ENCODE measurements at regions not wholly inside any gene's neighbourhood (a gene's known extent, or its start where the extent isn't known, plus 50 kb on each side); places are given as distances from the start of the nearest gene placed in this dataset.

DNA sequence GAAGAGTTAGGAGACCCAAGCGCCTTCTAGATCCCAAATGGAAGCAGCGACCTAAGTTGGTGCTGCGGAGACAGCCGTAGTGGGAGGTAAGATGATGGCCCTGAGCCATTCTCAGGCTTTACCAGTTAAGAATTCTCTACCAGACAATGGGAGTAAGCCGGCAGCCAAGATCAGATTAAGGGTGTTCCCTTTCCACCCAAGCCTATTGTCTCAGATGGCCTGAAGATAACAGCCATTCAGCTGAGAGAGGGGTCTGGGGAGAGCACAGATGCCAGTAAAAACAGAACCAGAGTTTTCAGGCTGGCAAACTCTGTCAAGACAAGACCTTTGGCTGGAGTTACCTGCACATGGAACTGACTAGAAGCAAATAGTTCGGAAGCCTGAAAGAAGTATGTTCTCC lies 191.7 kb upstream of the HAAO start:
- Histone ChIP-seq H3K4me2 (ENCODE audit: control insufficient read depth, extremely low read depth, insufficient read depth, low read depth, low read length) (no peak overlapping the region), H3K9me1 (ENCODE audit: control insufficient read depth, extremely low read depth, insufficient read depth, low read length) (no peaks in the 10 kb centered on the region), H3K4me1 (ENCODE audit: control insufficient read depth, extremely low read depth, insufficient read depth, low read length) (peaks cover 13% of the 10 kb centered on the region), H3K9me3 (ENCODE audit: control insufficient read depth, low read depth, low read length) (no peaks in the 10 kb centered on the region), H2AFZ (ENCODE audit: control insufficient read depth, low read length) (no peak overlapping the region), H3K36me3 (ENCODE audit: control insufficient read depth in 2 of 2, extremely low read depth in 1 of 2, insufficient read depth in 2 of 2, low read length in 2 of 2) (no peaks in the 10 kb centered on the region), H4K20me1 (ENCODE audit: control insufficient read depth, extremely low read depth, insufficient read depth, low read length) (no peaks in the 10 kb centered on the region), H3K9ac (ENCODE audit: control insufficient read depth, extremely low read depth, insufficient read depth, low read length) (no peak overlapping the region), H3K4me3 (ENCODE audit: control insufficient read depth in 2 of 3, extremely low read depth in 1 of 3, insufficient read depth in 2 of 3, low read depth in 1 of 3, low read length in 3 of 3) (no peak overlapping the region), H3K27me3 (ENCODE audit: control insufficient read depth, extremely low read depth, insufficient read depth, low read length) (no peaks in the 10 kb centered on the region), H3K79me2 (ENCODE audit: control insufficient read depth, insufficient read depth, low read length) (no peaks in the 10 kb centered on the region), H3K27ac (ENCODE audit: control insufficient read depth, insufficient read depth, low read length) (no peak overlapping the region)
- no peak for FAIRE-seq
- no peak for DNase-seq (ENCODE audit: low read depth, low spot score)
- TF ChIP-seq CTCF (optimal IDR thresholded peaks at IDR 0.05 in 1 of 3, IDR thresholded peaks at IDR 0.05 in 1 of 3, conservative IDR thresholded peaks at IDR 0.05 in 1 of 3; ENCODE audit: extremely low read depth in 1 of 3, insufficient read depth in 2 of 3, low read length in 3 of 3) (no peak), EZH2 (IDR thresholded peaks at IDR 0.05; ENCODE audit: low read length) (no peak)
- dilution Hi-C loops (cut with MboI; ENCODE audit: extremely low pct_ligation_motif_present, low sequenced_read_pairs): no loop called here

GRCh38 chr2:42980764-42981416 lies 188.5 kb upstream of the HAAO start:
- no peak for FAIRE-seq

More at GRCh38 chr2:42980764-42981416, 188.5 kb upstream of the HAAO start:
- Histone ChIP-seq H3K36me3 (ENCODE audit: control insufficient read depth in 2 of 2, extremely low read depth in 1 of 2, insufficient read depth in 2 of 2, low read length in 2 of 2) (no peaks in the 10 kb centered on the region), H3K27ac (ENCODE audit: control insufficient read depth, insufficient read depth, low read length) (no peak overlapping the region), H3K4me1 (ENCODE audit: control insufficient read depth, extremely low read depth, insufficient read depth, low read length) (peaks cover 6% of the 10 kb centered on the region), H3K9me3 (ENCODE audit: control insufficient read depth, low read depth, low read length) (no peaks in the 10 kb centered on the region), H4K20me1 (ENCODE audit: control insufficient read depth, extremely low read depth, insufficient read depth, low read length) (no peaks in the 10 kb centered on the region), H3K4me2 (ENCODE audit: control insufficient read depth, extremely low read depth, insufficient read depth, low read depth, low read length) (no peak overlapping the region), H3K79me2 (ENCODE audit: control insufficient read depth, insufficient read depth, low read length) (no peaks in the 10 kb centered on the region), H3K27me3 (ENCODE audit: control insufficient read depth, extremely low read depth, insufficient read depth, low read length) (no peaks in the 10 kb centered on the region), H3K4me3 (ENCODE audit: control insufficient read depth in 2 of 3, extremely low read depth in 1 of 3, insufficient read depth in 2 of 3, low read depth in 1 of 3, low read length in 3 of 3) (no peak overlapping the region), H3K9ac (ENCODE audit: control insufficient read depth, extremely low read depth, insufficient read depth, low read length) (no peak overlapping the region), H3K9me1 (ENCODE audit: control insufficient read depth, extremely low read depth, insufficient read depth, low read length) (no peaks in the 10 kb centered on the region), H2AFZ (ENCODE audit: control insufficient read depth, low read length) (no peak overlapping the region)
- DNase-seq (ENCODE audit: low read depth, low spot score): no peak
- dilution Hi-C loops (cut with MboI; ENCODE audit: extremely low pct_ligation_motif_present, low sequenced_read_pairs): no loop called here
- TF ChIP-seq CTCF (optimal IDR thresholded peaks at IDR 0.05 in 1 of 3, IDR thresholded peaks at IDR 0.05 in 1 of 3, conservative IDR thresholded peaks at IDR 0.05 in 1 of 3; ENCODE audit: extremely low read depth in 1 of 3, insufficient read depth in 2 of 3, low read length in 3 of 3) (no peak), EZH2 (IDR thresholded peaks at IDR 0.05; ENCODE audit: low read length) (no peak)

Measured in keratinocyte (primary cell).